NCI-H2171 treated with DMSO at 0.1 percent for 48 hours (cell line): ENCODE measurements at regions not wholly inside any gene's neighbourhood (a gene's known extent, or its start where the extent isn't known, plus 50 kb on each side); places are given as distances from the start of the nearest gene placed in this dataset.

Source experiments
- DNase-seq: peaks from one replicate; lab custom pipeline; 2025; lab: John Stamatoyannopoulos, UW

GRCh38 chrY:19354857-19355173 is 389.7 kb downstream of the KDM5D start:
- no peak for DNase-seq

DNA sequence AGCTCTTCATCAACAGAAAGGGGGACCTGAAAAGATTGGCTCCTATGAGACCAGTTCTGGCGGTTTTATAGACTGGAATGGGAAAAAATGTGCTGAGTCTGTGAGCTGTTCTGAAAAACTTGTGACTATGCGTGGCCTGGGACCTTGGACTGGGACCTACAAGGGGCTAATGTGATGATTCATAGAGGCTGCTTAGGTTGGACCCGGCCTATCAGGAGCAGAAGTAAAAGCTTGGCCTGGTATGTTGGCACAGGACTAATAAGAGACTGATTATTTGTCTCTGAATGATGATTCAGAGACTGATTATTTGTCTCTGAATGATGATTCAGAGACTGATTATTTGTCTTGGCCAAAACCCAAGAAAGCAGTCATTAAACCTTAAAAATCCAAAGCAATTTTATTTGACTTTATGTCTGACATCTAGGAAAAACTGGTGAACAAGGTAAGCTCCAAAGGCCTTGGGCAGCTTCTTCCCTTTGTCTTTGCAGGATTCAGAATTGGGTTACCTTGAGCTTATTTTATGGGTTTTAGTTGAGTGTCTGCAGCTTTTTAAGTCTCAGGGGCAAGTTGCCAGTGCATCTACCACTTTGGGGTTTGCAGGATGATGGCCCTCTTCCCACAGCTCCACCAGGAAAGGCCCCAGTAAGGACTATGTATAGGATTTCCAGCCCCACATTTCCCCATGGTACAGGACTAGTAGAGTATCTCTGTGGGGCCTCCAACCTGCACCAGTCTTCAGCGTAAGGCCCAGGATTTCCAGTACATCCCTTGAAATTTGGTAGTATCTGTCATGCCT is 390.3 kb downstream of the KDM5D start:
- no peak for DNase-seq

GRCh38 chrY:19351616-19352015 is 392.9 kb downstream of the KDM5D start:
- DNase-seq: no peak

DNA sequence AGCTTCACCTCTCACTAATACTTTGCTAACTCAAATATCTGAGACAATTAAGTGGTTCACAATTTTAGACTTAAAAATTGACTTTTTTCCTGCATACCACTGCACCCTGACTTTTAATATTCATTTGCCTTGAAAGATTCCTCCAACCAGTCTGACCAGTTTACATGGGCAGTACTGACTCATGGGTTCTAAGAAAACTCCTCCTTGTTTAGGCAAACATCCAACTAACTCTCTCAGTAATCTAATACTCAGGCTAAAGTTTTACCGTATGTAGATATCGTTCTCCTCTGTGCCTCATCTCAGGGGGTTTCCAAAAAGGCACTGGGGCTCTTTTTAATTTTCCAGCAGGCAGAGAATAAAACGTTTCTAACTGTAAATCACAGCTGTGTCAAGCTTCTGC is 422.8 kb downstream of the KDM5D start:
- DNase-seq: no peak

GRCh38 chrY:19319135-19319534 is 425.4 kb downstream of the KDM5D start:
- no peak for DNase-seq

DNA sequence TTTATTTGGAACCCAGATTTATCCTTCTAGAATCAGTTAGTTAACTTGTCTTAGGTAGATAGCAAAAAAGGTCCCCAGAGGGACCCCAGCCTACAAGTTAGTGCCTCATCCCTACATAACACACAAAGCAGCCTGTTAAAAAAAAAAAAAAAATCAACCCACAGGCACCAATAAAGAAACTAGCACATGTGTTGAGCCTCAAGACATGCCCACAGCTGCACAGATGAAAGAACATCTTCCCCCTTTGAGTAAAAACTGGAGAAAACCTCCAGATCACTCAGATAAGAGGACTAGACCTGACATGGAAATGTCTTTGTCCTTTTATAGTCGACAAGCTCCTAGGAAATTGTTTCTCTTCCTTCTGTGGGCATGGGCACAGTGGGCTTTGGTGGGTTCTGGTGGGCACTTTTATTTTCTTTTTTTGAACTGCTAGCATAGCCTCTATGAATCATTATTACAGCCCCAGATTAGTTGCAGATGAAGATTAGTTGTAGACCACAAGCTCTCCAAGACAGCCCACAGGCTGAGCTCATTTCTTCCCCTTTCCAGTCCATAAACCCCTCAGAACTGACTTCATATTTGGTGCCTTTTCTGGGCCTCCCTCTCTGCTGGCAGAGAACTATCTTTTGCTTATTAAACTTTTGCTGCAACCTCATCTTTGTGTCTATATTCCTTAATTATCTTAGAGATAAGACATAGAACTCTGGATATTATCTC is 427.1 kb downstream of the KDM5D start:
- no peak for DNase-seq

GRCh38 chrY:19307627-19308026 is 436.9 kb downstream of the KDM5D start:
- no peak for DNase-seq

GRCh38 chrY:19303136-19303535 is 441.4 kb downstream of the KDM5D start:
- DNase-seq: no peak

GRCh38 chrY:19290925-19291324 is 453.6 kb downstream of the KDM5D start:
- DNase-seq: no peak

DNA sequence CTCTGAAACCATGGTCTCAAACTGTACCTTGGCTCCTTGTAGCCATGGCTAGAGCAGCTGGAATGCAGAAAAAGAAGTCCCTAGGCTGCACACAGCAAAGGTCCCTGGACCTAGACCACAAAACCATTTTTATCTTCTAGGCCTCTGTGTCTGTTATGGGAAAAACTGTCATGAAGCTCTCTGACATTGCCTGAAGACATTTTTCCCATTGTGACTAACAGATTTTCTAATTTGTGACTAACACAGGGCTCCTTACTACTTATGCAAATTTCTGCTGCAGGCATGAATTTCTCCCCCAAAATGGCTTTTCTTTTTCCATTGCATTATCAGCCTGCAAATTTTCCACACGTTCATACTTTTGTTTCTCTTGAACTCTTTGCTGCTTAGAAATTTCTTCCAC is 470.4 kb downstream of the KDM5D start:
- DNase-seq: no peak

DNA sequence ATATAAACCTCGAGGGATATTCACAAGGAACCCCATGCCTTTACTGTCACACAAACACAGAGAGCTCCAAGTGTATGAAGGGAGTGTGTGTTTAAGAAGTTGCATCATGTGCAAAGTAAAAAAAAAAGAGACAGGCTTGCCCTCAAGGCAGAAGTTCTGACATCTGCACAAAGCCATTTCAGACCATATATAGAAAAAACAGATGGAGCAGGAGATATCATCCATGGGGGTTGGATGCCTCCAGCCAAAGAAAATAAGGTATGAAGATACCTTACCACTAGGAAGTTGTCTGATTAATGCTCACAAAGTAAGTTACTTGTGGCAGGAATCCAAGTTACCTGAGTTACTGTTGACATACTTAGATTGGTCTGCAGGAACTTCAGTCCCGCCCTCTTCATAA is 476.2 kb downstream of the KDM5D start:
- DNase-seq: no peak

GRCh38 chrY:19265404-19265803 is 479.1 kb downstream of the KDM5D start:
- DNase-seq: no peak

DNA sequence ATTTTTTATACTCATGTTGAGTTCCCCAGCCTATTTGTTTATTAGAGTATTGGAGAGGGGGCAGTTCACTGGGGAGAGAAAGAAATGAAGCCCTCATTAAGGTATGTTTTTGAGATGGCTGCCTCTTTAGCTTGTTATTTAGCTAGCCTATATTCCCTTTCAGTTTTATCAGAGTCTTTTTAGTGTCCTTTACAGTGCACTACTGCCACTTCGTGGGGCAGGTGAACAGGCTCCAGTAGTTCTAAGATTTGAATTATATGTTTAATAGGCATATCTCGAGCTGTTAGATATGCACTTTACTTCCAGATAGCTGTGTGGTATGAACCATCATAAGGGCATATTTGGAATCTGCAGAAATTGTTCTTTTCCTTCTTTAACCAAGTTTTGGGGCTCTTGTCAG is 482.2 kb downstream of the KDM5D start:
- no peak for DNase-seq

GRCh38 chrY:19232276-19232994 is 458.9 kb upstream of the HSFY2 start:
- no peak for DNase-seq

DNA sequence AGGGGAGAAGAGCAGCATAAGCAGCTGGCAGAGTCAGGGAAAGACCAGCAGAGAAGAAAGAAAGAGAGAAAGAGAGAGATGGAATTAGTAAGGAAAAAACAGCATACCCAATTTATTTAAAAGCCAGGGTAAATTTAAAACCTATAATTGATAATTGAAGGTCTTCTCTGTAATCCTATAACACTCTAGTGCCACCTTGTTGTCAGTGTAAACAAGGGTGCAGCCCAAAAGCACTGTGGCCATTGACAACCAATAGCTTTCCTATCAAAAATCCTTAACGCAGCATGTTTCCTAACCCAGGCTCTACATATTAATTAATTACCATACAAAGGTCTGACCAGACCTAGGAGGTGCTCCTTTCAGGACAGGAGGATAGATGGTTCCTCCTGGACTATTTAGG is 447.2 kb upstream of the HSFY2 start:
- no peak for DNase-seq

GRCh38 chrY:19208915-19209314 is 435.4 kb upstream of the HSFY2 start:
- DNase-seq: no peak

DNA sequence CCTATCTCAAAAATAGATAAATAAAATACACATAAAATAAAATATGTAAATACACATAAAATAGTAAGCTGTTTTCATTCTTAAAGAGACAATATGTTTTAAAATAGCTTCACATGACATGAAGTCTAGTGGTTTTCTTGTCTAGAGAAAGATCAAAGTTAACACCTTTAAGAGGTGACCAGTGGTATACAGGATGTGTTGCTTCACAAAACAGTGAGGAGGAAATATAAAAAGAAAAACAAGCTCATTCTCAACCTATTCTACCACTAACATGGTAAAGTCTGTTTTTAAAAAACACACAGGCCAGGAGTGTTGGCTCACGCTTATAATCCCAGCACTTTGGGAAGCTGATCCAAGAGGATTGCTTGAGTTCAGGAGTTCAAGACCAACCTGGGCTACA is 433.5 kb upstream of the HSFY2 start:
- no peak for DNase-seq

GRCh38 chrY:19180824-19181223 is 407.3 kb upstream of the HSFY2 start:
- DNase-seq: no peak

DNA sequence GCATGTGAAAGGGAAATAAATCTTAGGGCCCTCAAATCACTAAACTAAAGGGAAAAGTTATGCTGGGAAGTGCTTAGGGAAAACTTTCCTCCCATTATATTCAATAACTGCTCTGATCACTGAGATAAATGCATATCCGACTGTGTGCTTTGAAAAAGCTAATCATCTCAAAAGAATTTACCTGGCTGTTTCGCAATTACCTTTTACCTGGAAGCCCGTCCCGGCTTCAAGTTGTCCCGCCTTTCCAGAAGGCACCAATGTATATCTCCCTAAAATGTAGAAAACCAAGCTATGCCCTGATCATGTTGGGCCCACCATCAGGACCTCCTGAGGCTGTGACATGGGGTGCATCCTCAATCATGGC is 394.6 kb upstream of the HSFY2 start:
- DNase-seq: no peak

- no peak for DNase-seq
These were observed 394.0 kb upstream of the HSFY2 start for GRCh38 chrY:19167319-19168201.

GRCh38 chrY:19148783-19149182 is 375.2 kb upstream of the HSFY2 start:
- DNase-seq: no peak

DNA sequence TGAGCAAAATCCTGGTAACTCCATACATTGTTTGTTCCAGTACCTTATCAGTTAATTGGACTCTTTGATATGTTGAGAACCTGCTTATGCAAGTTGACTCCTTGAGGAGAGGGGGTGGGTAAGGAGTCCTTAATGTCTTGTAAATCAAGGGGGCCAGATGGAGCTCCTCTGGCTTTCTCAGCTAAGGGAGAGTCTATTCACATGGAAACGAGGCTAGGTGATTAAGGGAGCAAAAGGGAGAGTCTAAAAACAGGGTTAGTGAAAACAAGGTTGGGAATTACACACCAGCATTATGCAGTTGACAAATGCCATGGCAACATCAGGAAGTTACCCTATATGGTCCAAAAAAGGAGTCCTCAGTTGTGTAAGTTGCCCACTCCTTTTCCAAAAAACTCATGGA is 372.8 kb upstream of the HSFY2 start:
- DNase-seq: no peak
